Activated naive CD4-positive, alpha-beta T cell treated with anti-CD3 and anti-CD28 coated beads for 36 hours (primary cell): ENCODE measurements at regions not wholly inside any gene's neighbourhood (a gene's known extent, or its start where the extent isn't known, plus 50 kb on each side); places are given as distances from the start of the nearest gene placed in this dataset.

Experiments
- CTCF ChIA-PET: fragments of 350-600 bp; sonication (Branson Sonifier 250); formaldehyde crosslinking; loops from one replicate; lab custom pipeline; 2021; ENCODE audit warnings: antibody characterized with exemption; lab: Charles Lee
- DNase-seq: peaks from one replicate; pipeline ENCODE4 v3.0.0-alpha.2; 2020
- H3K27ac Mint-ChIP-seq: one replicate; pipeline ENCODE4 v1.8.0; 2021; ENCODE audit warnings: mild to moderate bottlenecking, mixed read lengths
- H3K27me3 Mint-ChIP-seq: one replicate; pipeline ENCODE4 v1.8.0; 2021; ENCODE audit warnings: low read depth, mixed read lengths
- H3K36me3 Mint-ChIP-seq: one replicate; pipeline ENCODE4 v1.8.0; 2021; ENCODE audit warnings: low read depth, mixed read lengths
- H3K4me1 Mint-ChIP-seq: one replicate; pipeline ENCODE4 v1.8.0; 2021; ENCODE audit warnings: low read depth, mixed read lengths
- H3K4me3 Mint-ChIP-seq: one replicate; pipeline ENCODE4 v1.8.0; 2021; ENCODE audit warnings: mild to moderate bottlenecking, moderate library complexity, mixed read lengths
- H3K9me3 Mint-ChIP-seq: one replicate; pipeline ENCODE4 v1.8.0; 2021; ENCODE audit warnings: mixed read lengths
- intact Hi-C: fragments of 100-400 bp; cut with micrococcal nuclease; formaldehyde crosslinking; loops from one replicate; pipeline ENCODE4 v1.15.1; 2023

GRCh38 chr13:109684084-109684823 is 102.1 kb downstream of the IRS2 start:
- no peaks in the 10 kb centered on the region for H3K36me3 Mint-ChIP-seq
- H3K27ac Mint-ChIP-seq: no peak overlapping the region
- H3K4me3 Mint-ChIP-seq: no peak overlapping the region
- CTCF ChIA-PET: no interaction called here
- no peak for DNase-seq
- H3K4me1 Mint-ChIP-seq: no peaks in the 10 kb centered on the region
- no peaks in the 10 kb centered on the region for H3K9me3 Mint-ChIP-seq
- peaks cover 6% of the 10 kb centered on the region for H3K27me3 Mint-ChIP-seq
- intact Hi-C loops: no loop called here

- Mint-ChIP-seq H3K4me3 (no peak overlapping the region), H3K9me3 (no peaks in the 10 kb centered on the region), H3K27ac (no peak overlapping the region), H3K27me3 (peaks cover 9% of the 10 kb centered on the region), H3K4me1 (no peaks in the 10 kb centered on the region), H3K36me3 (no peaks in the 10 kb centered on the region)
- DNase-seq: no peak
- intact Hi-C loops: no loop called here
- CTCF ChIA-PET: no interaction called here
Observed at GRCh38 chr13:109682534-109683244, 103.7 kb downstream of the IRS2 start.

GRCh38 chr13:109680930-109681329 is 105.5 kb downstream of the IRS2 start:
- peaks cover 9% of the 10 kb centered on the region for H3K27me3 Mint-ChIP-seq
- no peaks in the 10 kb centered on the region for H3K9me3 Mint-ChIP-seq
- H3K36me3 Mint-ChIP-seq: no peaks in the 10 kb centered on the region
- no peak for DNase-seq
- CTCF ChIA-PET: interaction anchor here (0.5 kb wide), 1 partner anchor 465 kb away, joined by 3 read pairs; no protein-coding TSS in a partner anchor
- no peak overlapping the region for H3K27ac Mint-ChIP-seq
- H3K4me1 Mint-ChIP-seq: no peaks in the 10 kb centered on the region
- intact Hi-C loops: no loop called here
- H3K4me3 Mint-ChIP-seq: no peak overlapping the region

- DNase-seq: no peak
- CTCF ChIA-PET: interaction anchor here (0.5 to 0.6 kb wide), 2 partner anchors 464 to 563 kb away, joined by 3 read pairs; no protein-coding TSS in a partner anchor
- intact Hi-C loops: no loop called here
- Mint-ChIP-seq H3K27me3 (peaks cover 9% of the 10 kb centered on the region), H3K27ac (no peak overlapping the region), H3K4me3 (no peak overlapping the region), H3K4me1 (no peaks in the 10 kb centered on the region), H3K36me3 (no peaks in the 10 kb centered on the region), H3K9me3 (no peaks in the 10 kb centered on the region)
Observed at GRCh38 chr13:109680288-109680687, 106.1 kb downstream of the IRS2 start.

- CTCF ChIA-PET: no interaction called here
- H3K9me3 Mint-ChIP-seq: no peaks in the 10 kb centered on the region
- no peaks in the 10 kb centered on the region for H3K4me1 Mint-ChIP-seq
- intact Hi-C loops: no loop called here
- peaks cover 12% of the 10 kb centered on the region for H3K27me3 Mint-ChIP-seq
- no peaks in the 10 kb centered on the region for H3K36me3 Mint-ChIP-seq
- DNase-seq: no peak
- no peak overlapping the region for H3K27ac Mint-ChIP-seq
- no peak overlapping the region for H3K4me3 Mint-ChIP-seq
Observed at GRCh38 chr13:109678459-109678858, 107.9 kb downstream of the IRS2 start.

GRCh38 chr13:109677206-109677605 is 109.2 kb downstream of the IRS2 start:
- CTCF ChIA-PET: no interaction called here
- H3K4me1 Mint-ChIP-seq: no peaks in the 10 kb centered on the region
- no peak overlapping the region for H3K27ac Mint-ChIP-seq
- no peaks in the 10 kb centered on the region for H3K36me3 Mint-ChIP-seq
- H3K27me3 Mint-ChIP-seq: peaks cover 7% of the 10 kb centered on the region
- no peak overlapping the region for H3K4me3 Mint-ChIP-seq
- no peaks in the 10 kb centered on the region for H3K9me3 Mint-ChIP-seq
- no peak for DNase-seq
- intact Hi-C loops: no loop called here

- intact Hi-C loops: no loop called here
- Mint-ChIP-seq H3K4me1 (no peaks in the 10 kb centered on the region), H3K36me3 (no peaks in the 10 kb centered on the region), H3K27me3 (peaks cover 7% of the 10 kb centered on the region), H3K27ac (no peak overlapping the region), H3K9me3 (no peaks in the 10 kb centered on the region), H3K4me3 (no peak overlapping the region)
- no peak for DNase-seq
- CTCF ChIA-PET: no interaction called here
Observed at GRCh38 chr13:109673477-109673876, 112.9 kb downstream of the IRS2 start.

- H3K9me3 Mint-ChIP-seq: no peaks in the 10 kb centered on the region
- H3K27me3 Mint-ChIP-seq: peaks cover 4% of the 10 kb centered on the region
- no peak for DNase-seq
- no peak overlapping the region for H3K27ac Mint-ChIP-seq
- no peaks in the 10 kb centered on the region for H3K4me1 Mint-ChIP-seq
- H3K4me3 Mint-ChIP-seq: no peak overlapping the region
- intact Hi-C loops: no loop called here
- no peaks in the 10 kb centered on the region for H3K36me3 Mint-ChIP-seq
- CTCF ChIA-PET: no interaction called here
Observed at GRCh38 chr13:109672545-109672944, 113.8 kb downstream of the IRS2 start.

GRCh38 chr13:109671919-109672318 is 114.5 kb downstream of the IRS2 start:
- CTCF ChIA-PET: no interaction called here
- no peaks in the 10 kb centered on the region for H3K9me3 Mint-ChIP-seq
- no peak for DNase-seq
- H3K4me3 Mint-ChIP-seq: no peak overlapping the region
- H3K36me3 Mint-ChIP-seq: no peaks in the 10 kb centered on the region
- H3K4me1 Mint-ChIP-seq: no peaks in the 10 kb centered on the region
- peaks cover 4% of the 10 kb centered on the region for H3K27me3 Mint-ChIP-seq
- intact Hi-C loops: no loop called here
- no peak overlapping the region for H3K27ac Mint-ChIP-seq

- Mint-ChIP-seq H3K27ac (no peak overlapping the region), H3K4me3 (no peak overlapping the region), H3K4me1 (no peaks in the 10 kb centered on the region), H3K9me3 (no peaks in the 10 kb centered on the region), H3K27me3 (peaks cover 4% of the 10 kb centered on the region), H3K36me3 (no peaks in the 10 kb centered on the region)
- intact Hi-C loops: no loop called here
- no peak for DNase-seq
- CTCF ChIA-PET: no interaction called here
Observed at GRCh38 chr13:109670776-109671175, 115.6 kb downstream of the IRS2 start.

- H3K27ac Mint-ChIP-seq: no peak overlapping the region
- CTCF ChIA-PET: no interaction called here
- H3K9me3 Mint-ChIP-seq: no peaks in the 10 kb centered on the region
- no peaks in the 10 kb centered on the region for H3K4me1 Mint-ChIP-seq
- no peak for DNase-seq
- H3K36me3 Mint-ChIP-seq: no peaks in the 10 kb centered on the region
- H3K4me3 Mint-ChIP-seq: no peak overlapping the region
- peaks cover under 1% of the 10 kb centered on the region for H3K27me3 Mint-ChIP-seq
- intact Hi-C loops: no loop called here
Observed at GRCh38 chr13:109669956-109670355, 116.4 kb downstream of the IRS2 start.

- no peak overlapping the region for H3K4me3 Mint-ChIP-seq
- no peaks in the 10 kb centered on the region for H3K9me3 Mint-ChIP-seq
- no peaks in the 10 kb centered on the region for H3K27me3 Mint-ChIP-seq
- DNase-seq: no peak
- H3K27ac Mint-ChIP-seq: no peak overlapping the region
- no peaks in the 10 kb centered on the region for H3K36me3 Mint-ChIP-seq
- H3K4me1 Mint-ChIP-seq: no peaks in the 10 kb centered on the region
- CTCF ChIA-PET: no interaction called here
- intact Hi-C loops: no loop called here
Observed at GRCh38 chr13:109669234-109669612, 117.2 kb downstream of the IRS2 start.
